ENCODE measurements at regions not wholly inside any gene's neighbourhood (a gene's known extent, or its start where the extent isn't known, plus 50 kb on each side); places are given as distances from the start of the nearest gene placed in this dataset.
"Not testable (repeated sequence)": the region's sequence is repeated elsewhere in the genome, so short reads cannot be mapped to it uniquely, and the experiment has no call there.

DNA sequence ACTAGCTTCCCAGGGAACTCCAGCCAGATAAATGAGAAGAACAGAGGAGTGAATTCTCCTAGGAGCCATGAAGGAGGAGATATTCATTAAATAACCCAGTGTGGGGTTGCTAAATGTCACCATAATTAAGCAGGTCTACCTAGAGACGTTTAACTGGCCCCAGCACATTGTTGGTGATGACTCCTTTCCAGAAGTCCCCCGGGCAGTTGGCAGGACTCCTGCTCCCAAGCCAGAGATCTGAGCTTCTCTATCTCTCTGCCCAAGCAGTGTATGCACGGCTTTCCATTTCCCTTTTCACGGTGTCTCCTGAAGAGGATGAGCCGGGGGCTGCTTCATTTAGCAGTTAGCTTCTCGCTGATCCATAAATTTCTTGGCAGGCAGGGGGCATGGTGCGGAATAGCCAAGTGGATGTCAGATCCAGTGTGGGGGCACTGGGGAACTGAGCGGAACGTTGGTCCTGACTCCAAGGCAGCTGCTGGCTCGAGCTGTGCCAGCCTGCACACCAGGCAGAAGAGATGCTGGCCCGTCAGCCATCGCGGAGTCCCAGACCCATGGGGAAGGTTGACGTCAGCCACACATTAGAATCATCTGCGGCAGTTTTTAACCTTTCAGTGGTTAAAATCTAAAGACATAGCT is 142.0 kb upstream of the NPY start:
- no peaks in the 10 kb centered on the region for H3K9me3 ChIP-seq (ENCODE audit: control insufficient read depth, low read depth, low read length)
- no peak overlapping the region for H3K4me3 ChIP-seq (ENCODE audit: low read length)
- no peak overlapping the region for H3K27ac ChIP-seq (ENCODE audit: low read length)
- peaks cover 7% of the 10 kb centered on the region for H3K4me1 ChIP-seq (ENCODE audit: control insufficient read depth, insufficient read depth, low read length)
- no peaks in the 10 kb centered on the region for H3K27me3 ChIP-seq (ENCODE audit: control insufficient read depth, insufficient read depth, low read length)
- no CpG with 5 or more reads among the region's 15 CpGs for WGBS (ENCODE audit: insufficient coverage, low lambda C conversion rate)
- H3K36me3 ChIP-seq (ENCODE audit: control insufficient read depth, insufficient read depth, low read length): no peaks in the 10 kb centered on the region
- DNase-seq: no peak

DNA sequence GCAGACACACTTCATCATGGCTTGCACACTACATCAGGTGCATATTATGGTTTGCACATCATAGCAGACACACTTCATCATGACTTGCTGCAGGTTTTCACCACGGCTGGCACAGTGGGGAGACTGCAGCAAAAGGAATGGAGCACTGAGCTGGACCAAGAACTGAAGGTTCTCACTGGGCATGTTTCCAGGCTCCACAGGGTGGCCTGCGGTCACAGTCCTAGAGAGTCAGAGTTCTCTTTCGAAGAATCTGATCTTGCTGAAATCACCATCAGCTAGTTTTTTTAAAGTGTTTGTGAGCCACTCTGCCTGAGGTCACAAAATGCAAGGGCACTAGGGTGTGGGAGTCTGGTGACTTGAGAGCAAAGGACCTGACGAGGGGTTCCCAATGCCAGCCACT is 140.4 kb upstream of the NPY start:
- no CpG with 5 or more reads among the region's 4 CpGs for WGBS (ENCODE audit: insufficient coverage, low lambda C conversion rate)
- H3K9me3 ChIP-seq (ENCODE audit: control insufficient read depth, low read depth, low read length): no peaks in the 10 kb centered on the region
- H3K4me1 ChIP-seq (ENCODE audit: control insufficient read depth, insufficient read depth, low read length): peaks cover 7% of the 10 kb centered on the region
- no peaks in the 10 kb centered on the region for H3K27me3 ChIP-seq (ENCODE audit: control insufficient read depth, insufficient read depth, low read length)
- DNase-seq: no peak
- H3K36me3 ChIP-seq (ENCODE audit: control insufficient read depth, insufficient read depth, low read length): no peaks in the 10 kb centered on the region
- no peak overlapping the region for H3K4me3 ChIP-seq (ENCODE audit: low read length)
- H3K27ac ChIP-seq (ENCODE audit: low read length): no peak overlapping the region

DNA sequence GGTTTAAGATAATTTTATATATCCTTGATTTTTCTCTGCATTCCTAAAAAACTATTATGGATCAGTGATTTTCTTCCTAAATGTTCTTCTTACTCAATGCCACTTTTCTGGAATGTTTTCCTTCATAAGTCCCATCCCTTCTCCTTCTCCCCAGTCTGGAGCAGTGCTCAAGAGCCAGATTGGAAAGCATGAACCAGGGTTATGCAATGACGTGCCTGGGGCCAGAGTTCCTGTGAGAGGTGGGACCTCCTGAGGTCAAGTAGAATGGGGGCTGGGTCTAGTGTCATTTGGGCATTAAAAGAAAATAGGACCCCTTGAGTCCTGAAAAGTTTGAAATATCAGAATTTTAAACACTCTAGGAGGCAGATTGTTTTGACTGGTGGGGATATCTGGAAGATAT is 132.0 kb upstream of the NPY start:
- no peak for DNase-seq
- no peak overlapping the region for H3K4me3 ChIP-seq (ENCODE audit: low read length)
- no peaks in the 10 kb centered on the region for H3K36me3 ChIP-seq (ENCODE audit: control insufficient read depth, insufficient read depth, low read length)
- peaks cover 5% of the 10 kb centered on the region for H3K9me3 ChIP-seq (ENCODE audit: control insufficient read depth, low read depth, low read length)
- no peaks in the 10 kb centered on the region for H3K27me3 ChIP-seq (ENCODE audit: control insufficient read depth, insufficient read depth, low read length)
- peak overlapping the region; percentile 80 for H3K27ac ChIP-seq (ENCODE audit: low read length)
- WGBS (ENCODE audit: insufficient coverage, low lambda C conversion rate): no CpG with 5 or more reads among the region's 1 CpG
- H3K4me1 ChIP-seq (ENCODE audit: control insufficient read depth, insufficient read depth, low read length): peaks cover 20% of the 10 kb centered on the region

DNA sequence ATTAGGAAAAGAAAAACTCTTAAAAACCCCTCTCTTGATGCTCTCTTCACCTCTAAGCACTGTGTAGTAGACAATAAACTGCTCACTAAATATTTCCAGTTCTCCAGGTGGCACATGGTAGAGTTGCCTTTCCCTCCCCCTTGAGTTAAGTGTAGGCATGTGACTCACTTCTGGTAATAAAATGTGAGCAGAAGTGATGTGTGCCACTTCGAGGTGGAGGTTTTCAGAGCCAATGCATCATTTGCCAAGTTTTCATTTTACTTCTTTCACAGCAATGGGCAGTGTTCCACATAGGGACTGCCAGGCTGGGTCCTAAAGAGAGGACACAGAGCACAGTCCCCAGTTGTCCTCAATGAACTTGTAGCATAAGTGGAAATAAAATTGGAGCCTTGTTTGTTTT is 131.6 kb upstream of the NPY start:
- no peak overlapping the region for H3K4me3 ChIP-seq (ENCODE audit: low read length)
- WGBS (ENCODE audit: insufficient coverage, low lambda C conversion rate): no CpG with 5 or more reads among the region's 1 CpG
- DNase-seq: peak; percentile 54 to 81

DNA sequence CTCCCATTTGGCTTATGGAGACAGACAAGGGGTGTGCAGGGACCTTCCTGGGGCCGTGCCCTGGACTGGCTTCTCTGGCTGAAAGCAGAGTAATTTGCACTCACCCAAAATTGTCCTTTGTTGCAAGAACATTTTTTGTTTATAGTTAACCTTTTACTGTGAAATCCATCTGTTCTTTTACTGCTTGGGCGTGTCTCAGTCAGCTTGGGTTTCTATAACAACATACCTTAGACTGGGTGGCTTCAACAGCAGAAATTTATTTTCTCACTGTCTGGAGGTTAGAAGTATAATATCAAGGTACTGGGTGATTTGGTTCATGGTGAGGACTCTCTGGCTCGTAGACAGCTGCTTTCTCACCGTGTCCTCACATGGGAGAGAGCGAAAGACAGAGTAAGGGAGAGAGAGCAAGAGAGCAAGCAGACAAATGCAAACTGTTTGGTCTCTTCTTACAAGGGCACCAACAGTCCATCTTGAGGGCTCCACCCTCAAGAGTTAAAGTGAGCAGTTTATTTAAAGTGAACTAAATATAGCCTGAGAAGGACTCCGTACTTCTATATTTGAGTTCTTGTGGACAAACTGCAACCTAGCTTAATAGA is 131.0 kb upstream of the NPY start:
- Histone ChIP-seq H3K4me1 (ENCODE audit: control insufficient read depth, insufficient read depth, low read length) (peaks cover 20% of the 10 kb centered on the region), H3K9me3 (ENCODE audit: control insufficient read depth, low read depth, low read length) (peaks cover 5% of the 10 kb centered on the region), H3K27me3 (ENCODE audit: control insufficient read depth, insufficient read depth, low read length) (no peaks in the 10 kb centered on the region), H3K4me3 (ENCODE audit: low read length) (no peak overlapping the region), H3K36me3 (ENCODE audit: control insufficient read depth, insufficient read depth, low read length) (no peaks in the 10 kb centered on the region), H3K27ac (ENCODE audit: low read length) (peak overlapping the region; percentile 80)
- peak in 1 of 2 donors; percentile 76 for DNase-seq
- 50% methylated on average over 3 of the region's 6 CpGs for WGBS (ENCODE audit: insufficient coverage, low lambda C conversion rate)

More for the DNA sequence above, 131.6 kb upstream of the NPY start:
- Histone ChIP-seq H3K27ac (ENCODE audit: low read length) (peak overlapping the region; percentile 80), H3K27me3 (ENCODE audit: control insufficient read depth, insufficient read depth, low read length) (no peaks in the 10 kb centered on the region), H3K4me1 (ENCODE audit: control insufficient read depth, insufficient read depth, low read length) (peaks cover 20% of the 10 kb centered on the region), H3K36me3 (ENCODE audit: control insufficient read depth, insufficient read depth, low read length) (no peaks in the 10 kb centered on the region), H3K9me3 (ENCODE audit: control insufficient read depth, low read depth, low read length) (peaks cover 5% of the 10 kb centered on the region)

DNA sequence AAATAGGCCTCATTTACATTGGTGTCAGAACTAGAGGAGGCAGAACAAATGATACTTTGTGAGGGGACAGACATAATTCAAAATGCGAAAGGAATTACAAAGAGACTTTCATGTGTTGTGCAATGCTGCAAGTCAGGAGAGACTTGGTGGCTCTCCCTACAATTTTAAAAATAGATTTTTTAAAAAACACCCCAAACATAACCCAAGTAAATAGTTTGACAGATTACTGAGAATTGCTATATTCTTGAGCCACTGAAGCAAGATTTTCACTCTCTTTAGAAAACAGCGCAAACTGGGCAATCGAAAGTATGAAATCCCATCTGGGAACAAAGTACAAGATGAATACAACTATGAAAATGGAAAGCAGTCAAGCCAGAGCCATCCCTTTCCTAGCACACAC is 126.3 kb upstream of the NPY start:
- Histone ChIP-seq H3K9me3 (ENCODE audit: control insufficient read depth, low read depth, low read length) (no peaks in the 10 kb centered on the region), H3K36me3 (ENCODE audit: control insufficient read depth, insufficient read depth, low read length) (no peaks in the 10 kb centered on the region), H3K27ac (ENCODE audit: low read length) (no peak overlapping the region), H3K4me3 (ENCODE audit: low read length) (no peak overlapping the region), H3K4me1 (ENCODE audit: control insufficient read depth, insufficient read depth, low read length) (peaks cover 11% of the 10 kb centered on the region), H3K27me3 (ENCODE audit: control insufficient read depth, insufficient read depth, low read length) (no peaks in the 10 kb centered on the region)
- no peak for DNase-seq
- 100% methylated on average over 1 of the region's 3 CpGs for WGBS (ENCODE audit: insufficient coverage, low lambda C conversion rate)

DNA sequence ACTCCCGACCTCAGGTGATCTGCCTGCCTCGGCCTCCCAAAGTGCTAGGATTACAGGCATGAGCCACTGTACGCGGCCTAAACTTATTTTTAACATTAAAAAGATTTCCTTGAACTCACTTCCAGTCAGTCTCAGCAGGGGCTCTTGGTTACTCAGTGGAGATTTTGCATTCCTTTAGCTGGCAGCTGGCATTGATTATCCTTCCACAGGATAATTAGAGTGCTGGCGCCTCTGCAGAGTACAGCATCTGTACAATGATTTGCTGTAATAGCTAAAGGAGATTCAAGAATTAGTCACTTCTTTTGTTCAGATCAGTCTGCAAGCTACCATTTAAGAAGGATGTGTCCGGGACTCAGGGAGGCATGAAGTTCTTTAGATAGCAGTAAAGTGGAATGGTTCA is 125.0 kb upstream of the NPY start:
- no peak overlapping the region for H3K27ac ChIP-seq (ENCODE audit: low read length)

DNA sequence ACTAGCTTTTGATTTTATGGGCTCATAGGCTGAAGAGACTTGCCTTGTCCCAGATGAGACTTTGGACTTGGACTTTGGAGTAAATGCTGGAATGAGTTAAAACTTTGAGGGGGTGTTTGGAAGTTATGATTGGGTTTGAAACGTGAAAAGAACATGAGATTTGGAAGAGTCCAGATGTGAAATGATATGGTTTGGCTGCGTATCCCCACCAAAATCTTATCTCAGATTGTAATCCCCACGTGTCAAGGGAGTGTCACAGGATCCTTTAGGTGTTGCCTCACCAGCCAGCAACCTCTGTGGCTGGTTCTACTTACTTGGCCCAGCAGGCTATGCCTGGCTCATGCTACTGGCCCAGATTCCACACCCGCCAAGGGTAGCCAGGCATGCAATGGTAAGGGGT is 119.6 kb upstream of the NPY start:
- no CpG with 5 or more reads among the region's 4 CpGs for WGBS (ENCODE audit: insufficient coverage, low lambda C conversion rate)
- Histone ChIP-seq H3K27me3 (ENCODE audit: control insufficient read depth, insufficient read depth, low read length) (no peaks in the 10 kb centered on the region), H3K36me3 (ENCODE audit: control insufficient read depth, insufficient read depth, low read length) (no peaks in the 10 kb centered on the region), H3K27ac (ENCODE audit: low read length) (no peak overlapping the region), H3K9me3 (ENCODE audit: control insufficient read depth, low read depth, low read length) (peaks cover 4% of the 10 kb centered on the region), H3K4me1 (ENCODE audit: control insufficient read depth, insufficient read depth, low read length) (peaks cover 5% of the 10 kb centered on the region), H3K4me3 (ENCODE audit: low read length) (no peak overlapping the region)
- peak in 1 of 2 donors; percentile 57 for DNase-seq

More for the DNA sequence above, 125.0 kb upstream of the NPY start:
- no CpG with 5 or more reads among the region's 6 CpGs for WGBS (ENCODE audit: insufficient coverage, low lambda C conversion rate)
- no peaks in the 10 kb centered on the region for H3K27me3 ChIP-seq (ENCODE audit: control insufficient read depth, insufficient read depth, low read length)
- no peaks in the 10 kb centered on the region for H3K36me3 ChIP-seq (ENCODE audit: control insufficient read depth, insufficient read depth, low read length)
- H3K9me3 ChIP-seq (ENCODE audit: control insufficient read depth, low read depth, low read length): peaks cover 2% of the 10 kb centered on the region
- H3K4me1 ChIP-seq (ENCODE audit: control insufficient read depth, insufficient read depth, low read length): no peaks in the 10 kb centered on the region
- no peak for DNase-seq
- H3K4me3 ChIP-seq (ENCODE audit: low read length): no peak overlapping the region

DNA sequence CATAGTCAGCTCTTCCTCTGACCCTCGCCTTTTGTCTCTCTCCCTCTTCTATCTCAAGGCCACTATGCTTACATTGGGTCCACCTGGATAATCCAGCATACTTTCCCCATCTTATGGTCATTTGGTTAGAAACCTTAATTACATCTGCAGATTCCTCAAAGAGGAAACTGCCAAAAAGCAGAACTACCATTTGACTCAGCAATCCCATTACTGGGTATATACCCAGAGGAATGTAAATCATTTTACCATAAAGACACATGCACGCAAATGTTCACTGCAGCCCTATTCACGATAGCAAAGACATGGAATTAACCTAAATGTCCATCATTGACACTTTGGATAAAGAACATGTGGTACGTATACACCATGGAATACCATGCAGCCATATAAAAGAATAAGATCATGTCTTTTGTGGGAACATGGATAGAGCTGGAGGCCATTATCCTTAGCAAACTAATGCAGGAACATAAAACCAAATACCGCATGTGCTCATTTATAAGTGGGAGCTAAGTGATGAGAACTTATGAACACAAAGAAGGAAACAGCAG is 114.8 kb upstream of the NPY start:
- Histone ChIP-seq H3K27ac (ENCODE audit: low read length) (no peak overlapping the region), H3K9me3 (ENCODE audit: control insufficient read depth, low read depth, low read length) (no peaks in the 10 kb centered on the region), H3K27me3 (ENCODE audit: control insufficient read depth, insufficient read depth, low read length) (no peaks in the 10 kb centered on the region), H3K36me3 (ENCODE audit: control insufficient read depth, insufficient read depth, low read length) (no peaks in the 10 kb centered on the region), H3K4me1 (ENCODE audit: control insufficient read depth, insufficient read depth, low read length) (peaks cover 9% of the 10 kb centered on the region), H3K4me3 (ENCODE audit: low read length) (no peak overlapping the region)
- WGBS (ENCODE audit: insufficient coverage, low lambda C conversion rate): 79% methylated on average over 4 of the region's 5 CpGs
- DNase-seq: no peak

DNA sequence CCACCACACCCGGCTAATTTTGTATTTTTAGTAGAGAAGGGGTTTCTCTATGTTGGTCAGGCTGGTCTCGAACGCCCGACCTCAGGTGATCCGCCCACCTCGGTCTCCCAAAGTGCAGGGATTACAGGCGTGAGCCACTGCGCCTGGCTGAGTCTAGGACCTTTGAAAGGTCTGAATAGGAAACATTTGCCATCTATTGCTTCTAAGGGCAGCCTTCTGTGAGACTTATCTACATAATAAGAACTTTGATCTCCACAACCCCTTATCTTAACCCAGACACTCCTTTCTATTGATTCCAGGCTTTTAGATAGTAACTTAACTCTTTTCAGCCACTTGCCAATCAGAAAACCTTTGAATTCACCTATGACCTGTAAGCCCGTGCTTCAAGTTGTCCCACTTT is 112.0 kb upstream of the NPY start:
- H3K27me3 ChIP-seq (ENCODE audit: control insufficient read depth, insufficient read depth, low read length); H3K36me3 ChIP-seq (ENCODE audit: control insufficient read depth, insufficient read depth, low read length); H3K9me3 ChIP-seq (ENCODE audit: control insufficient read depth, low read depth, low read length); H3K4me3 ChIP-seq (ENCODE audit: low read length); H3K4me1 ChIP-seq (ENCODE audit: control insufficient read depth, insufficient read depth, low read length): not testable (repeated sequence)
- no CpG with 5 or more reads among the region's 9 CpGs for WGBS (ENCODE audit: insufficient coverage, low lambda C conversion rate)
- H3K27ac ChIP-seq (ENCODE audit: low read length): peak overlapping the region; percentile 10
- peak; percentile 57 to 87 for DNase-seq

DNA sequence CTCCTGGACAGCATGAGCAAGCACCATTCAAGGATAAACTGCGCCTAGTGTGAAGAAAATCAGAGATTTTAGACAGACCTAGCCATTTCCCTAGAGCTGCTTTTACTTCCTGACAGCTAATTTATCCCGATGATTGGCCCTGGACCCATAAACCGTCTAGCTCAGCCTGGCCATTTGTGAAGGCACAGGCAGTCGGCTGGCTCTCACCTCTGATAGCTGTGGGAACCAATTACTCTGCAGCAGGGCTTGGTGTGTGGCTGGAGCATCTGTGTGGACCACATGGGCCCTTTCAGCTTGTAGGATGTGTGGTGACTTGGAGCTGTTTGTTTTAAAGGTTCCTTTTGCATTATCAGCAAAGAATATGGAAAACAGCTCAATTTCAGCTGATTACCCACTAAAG is 111.1 kb upstream of the NPY start:
- peaks cover 4% of the 10 kb centered on the region for H3K4me1 ChIP-seq (ENCODE audit: control insufficient read depth, insufficient read depth, low read length)
- H3K27me3 ChIP-seq (ENCODE audit: control insufficient read depth, insufficient read depth, low read length): no peaks in the 10 kb centered on the region
- H3K9me3 ChIP-seq (ENCODE audit: control insufficient read depth, low read depth, low read length): no peaks in the 10 kb centered on the region
- no peak overlapping the region for H3K4me3 ChIP-seq (ENCODE audit: low read length)
- H3K36me3 ChIP-seq (ENCODE audit: control insufficient read depth, insufficient read depth, low read length): no peaks in the 10 kb centered on the region
- DNase-seq: peak in 1 of 2 donors; percentile 47
- no peak overlapping the region for H3K27ac ChIP-seq (ENCODE audit: low read length)
- WGBS (ENCODE audit: insufficient coverage, low lambda C conversion rate): no CpG with 5 or more reads among the region's 4 CpGs
